ENCODE measurements at regions not wholly inside any gene's neighbourhood (a gene's known extent, or its start where the extent isn't known, plus 50 kb on each side); places are given as distances from the start of the nearest gene placed in this dataset.

DNA sequence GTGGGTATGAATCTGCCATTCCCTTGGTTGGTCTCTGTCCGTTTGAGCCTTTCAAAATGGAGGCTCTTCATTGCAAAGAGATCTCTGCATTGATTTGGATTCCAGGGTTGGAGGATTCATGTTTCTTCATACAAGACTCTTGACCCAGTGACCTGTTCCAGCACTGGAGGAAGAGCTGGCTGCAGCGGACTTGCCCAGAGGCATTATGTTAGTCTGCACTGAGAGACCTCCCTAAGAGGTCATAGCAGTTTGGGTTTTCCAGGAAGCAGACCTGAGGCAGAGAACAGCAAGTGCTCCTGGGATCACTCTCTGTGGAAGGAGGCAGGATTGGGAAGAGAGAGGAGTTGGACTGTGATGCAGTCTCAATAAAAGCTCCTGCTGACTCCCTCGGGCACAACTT lies 57.7 kb upstream of the PTPRT start (continued):
- TF ChIP-seq, protein P1, sequence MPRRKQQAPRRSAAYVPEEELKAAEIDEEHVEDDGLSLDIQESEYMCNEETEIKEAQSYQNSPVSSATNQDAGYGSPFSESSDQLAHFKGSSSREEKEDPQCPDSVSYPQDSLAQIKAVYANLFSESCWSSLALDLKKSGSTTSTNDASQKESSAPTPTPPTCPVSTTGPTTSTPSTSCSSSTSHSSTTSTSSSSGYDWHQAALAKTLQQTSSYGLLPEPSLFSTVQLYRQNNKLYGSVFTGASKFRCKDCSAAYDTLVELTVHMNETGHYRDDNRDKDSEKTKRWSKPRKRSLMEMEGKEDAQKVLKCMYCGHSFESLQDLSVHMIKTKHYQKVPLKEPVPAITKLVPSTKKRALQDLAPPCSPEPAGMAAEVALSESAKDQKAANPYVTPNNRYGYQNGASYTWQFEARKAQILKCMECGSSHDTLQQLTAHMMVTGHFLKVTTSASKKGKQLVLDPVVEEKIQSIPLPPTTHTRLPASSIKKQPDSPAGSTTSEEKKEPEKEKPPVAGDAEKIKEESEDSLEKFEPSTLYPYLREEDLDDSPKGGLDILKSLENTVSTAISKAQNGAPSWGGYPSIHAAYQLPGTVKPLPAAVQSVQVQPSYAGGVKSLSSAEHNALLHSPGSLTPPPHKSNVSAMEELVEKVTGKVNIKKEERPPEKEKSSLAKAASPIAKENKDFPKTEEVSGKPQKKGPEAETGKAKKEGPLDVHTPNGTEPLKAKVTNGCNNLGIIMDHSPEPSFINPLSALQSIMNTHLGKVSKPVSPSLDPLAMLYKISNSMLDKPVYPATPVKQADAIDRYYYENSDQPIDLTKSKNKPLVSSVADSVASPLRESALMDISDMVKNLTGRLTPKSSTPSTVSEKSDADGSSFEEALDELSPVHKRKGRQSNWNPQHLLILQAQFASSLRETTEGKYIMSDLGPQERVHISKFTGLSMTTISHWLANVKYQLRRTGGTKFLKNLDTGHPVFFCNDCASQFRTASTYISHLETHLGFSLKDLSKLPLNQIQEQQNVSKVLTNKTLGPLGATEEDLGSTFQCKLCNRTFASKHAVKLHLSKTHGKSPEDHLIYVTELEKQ (CRISPR knock-in tag; IDR thresholded peaks at IDR 0.05), result no peak
- no peak for TF ChIP-seq STAG1 (CRISPR knock-in tag; IDR thresholded peaks at IDR 0.05; ENCODE audit: borderline replicate concordance)
- TF ChIP-seq KDM1A (IDR thresholded peaks at IDR 0.05), result no peak
- TF ChIP-seq RBM22 (IDR thresholded peaks at IDR 0.05; ENCODE audit: low read depth, low read length, poor library complexity, severe bottlenecking), result no peak

DNA sequence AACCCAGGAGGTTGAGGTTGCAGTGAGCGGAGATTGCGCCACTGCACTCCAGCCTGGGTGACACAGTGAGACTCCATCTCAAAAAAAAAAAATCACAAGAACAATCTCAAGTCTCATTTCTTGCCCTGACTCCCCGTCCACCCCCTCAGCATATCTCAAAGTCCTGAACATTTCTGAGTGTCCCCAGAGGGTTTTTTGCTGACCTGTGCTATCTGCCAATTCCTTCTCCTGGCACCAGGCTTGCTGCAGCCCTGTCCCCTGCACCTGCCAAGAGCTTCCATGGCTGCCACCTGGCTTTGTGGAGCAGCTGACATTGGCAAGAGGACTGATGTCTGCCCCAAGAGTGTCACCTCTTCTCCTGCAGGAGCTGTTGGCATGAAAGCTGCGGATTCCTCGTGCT lies 54.9 kb upstream of the PTPRT start:
- 0% methylated on average over 3 of the region's 5 CpGs for WGBS (ENCODE audit: insufficient coverage, low coverage, missing lambda C conversion rate)

More for the DNA sequence above, 54.9 kb upstream of the PTPRT start:
- no TSS peak for BruUV-seq (replicated peaks)
- H3K4me3 ChIP-seq, result no peak overlapping the region
- no peak for TF ChIP-seq SNRNP70 (optimal IDR thresholded peaks at IDR 0.05; ENCODE audit: low read depth, low read length)
- TF ChIP-seq, protein P2, sequence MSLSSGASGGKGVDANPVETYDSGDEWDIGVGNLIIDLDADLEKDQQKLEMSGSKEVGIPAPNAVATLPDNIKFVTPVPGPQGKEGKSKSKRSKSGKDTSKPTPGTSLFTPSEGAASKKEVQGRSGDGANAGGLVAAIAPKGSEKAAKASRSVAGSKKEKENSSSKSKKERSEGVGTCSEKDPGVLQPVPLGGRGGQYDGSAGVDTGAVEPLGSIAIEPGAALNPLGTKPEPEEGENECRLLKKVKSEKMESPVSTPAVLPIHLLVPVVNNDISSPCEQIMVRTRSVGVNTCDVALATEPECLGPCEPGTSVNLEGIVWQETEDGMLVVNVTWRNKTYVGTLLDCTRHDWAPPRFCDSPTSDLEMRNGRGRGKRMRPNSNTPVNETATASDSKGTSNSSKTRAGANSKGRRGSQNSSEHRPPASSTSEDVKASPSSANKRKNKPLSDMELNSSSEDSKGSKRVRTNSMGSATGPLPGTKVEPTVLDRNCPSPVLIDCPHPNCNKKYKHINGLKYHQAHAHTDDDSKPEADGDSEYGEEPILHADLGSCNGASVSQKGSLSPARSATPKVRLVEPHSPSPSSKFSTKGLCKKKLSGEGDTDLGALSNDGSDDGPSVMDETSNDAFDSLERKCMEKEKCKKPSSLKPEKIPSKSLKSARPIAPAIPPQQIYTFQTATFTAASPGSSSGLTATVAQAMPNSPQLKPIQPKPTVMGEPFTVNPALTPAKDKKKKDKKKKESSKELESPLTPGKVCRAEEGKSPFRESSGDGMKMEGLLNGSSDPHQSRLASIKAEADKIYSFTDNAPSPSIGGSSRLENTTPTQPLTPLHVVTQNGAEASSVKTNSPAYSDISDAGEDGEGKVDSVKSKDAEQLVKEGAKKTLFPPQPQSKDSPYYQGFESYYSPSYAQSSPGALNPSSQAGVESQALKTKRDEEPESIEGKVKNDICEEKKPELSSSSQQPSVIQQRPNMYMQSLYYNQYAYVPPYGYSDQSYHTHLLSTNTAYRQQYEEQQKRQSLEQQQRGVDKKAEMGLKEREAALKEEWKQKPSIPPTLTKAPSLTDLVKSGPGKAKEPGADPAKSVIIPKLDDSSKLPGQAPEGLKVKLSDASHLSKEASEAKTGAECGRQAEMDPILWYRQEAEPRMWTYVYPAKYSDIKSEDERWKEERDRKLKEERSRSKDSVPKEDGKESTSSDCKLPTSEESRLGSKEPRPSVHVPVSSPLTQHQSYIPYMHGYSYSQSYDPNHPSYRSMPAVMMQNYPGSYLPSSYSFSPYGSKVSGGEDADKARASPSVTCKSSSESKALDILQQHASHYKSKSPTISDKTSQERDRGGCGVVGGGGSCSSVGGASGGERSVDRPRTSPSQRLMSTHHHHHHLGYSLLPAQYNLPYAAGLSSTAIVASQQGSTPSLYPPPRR (CRISPR knock-in tag; IDR thresholded peaks at IDR 0.05; ENCODE audit: borderline replicate concordance), result no peak
- TF ChIP-seq DIDO1 (tag; IDR thresholded peaks at IDR 0.05; ENCODE audit: low read depth), result no peak
- no peak for TF ChIP-seq EHMT2 (IDR thresholded peaks at IDR 0.05)
- TF ChIP-seq POLR2A (conservative IDR thresholded peaks at IDR 0.05), result no peak
- POLR2A ChIA-PET, result no interaction called here
- CTCF ChIA-PET (ENCODE audit: low intra/inter-chr PET ratio), result no interaction called here
- H3K36me3 ChIP-seq (ENCODE audit: control insufficient read depth, insufficient read depth, low read length), result no peaks in the 10 kb centered on the region
- intact Hi-C loops (cut with micrococcal nuclease), result no loop called here
- H3K4me1 ChIP-seq (replicated peaks in 1 of 2; ENCODE audit: control insufficient read depth in 2 of 2, insufficient read depth in 2 of 2, low read length in 2 of 2), result no peaks in the 10 kb centered on the region
- H2AFZ ChIP-seq (ENCODE audit: low read depth, low read length), result no peak overlapping the region
- no peaks in the 10 kb centered on the region for H3K9me3 ChIP-seq (replicated peaks; ENCODE audit: control insufficient read depth, insufficient read depth, low read depth, low read length)
- H3K27me3 ChIP-seq (ENCODE audit: control insufficient read depth in 2 of 2, insufficient read depth in 2 of 2, low read length in 2 of 2), result no peaks in the 10 kb centered on the region; a peak in 1 of 5 replicates
- no peaks in the 10 kb centered on the region for H4K20me1 ChIP-seq (replicated peaks; ENCODE audit: control insufficient read depth, insufficient read depth, low read length)
- FAIRE-seq (no peak), DNase-seq (ENCODE audit: extremely low read depth in 1 of 4, low spot score in 3 of 4) (no peak), ATAC-seq (no peak)
- no peak overlapping the region for H3K4me2 ChIP-seq (ENCODE audit: insufficient read depth, low read length)
- no peaks in the 10 kb centered on the region for H3K9me1 ChIP-seq (ENCODE audit: control insufficient read depth, insufficient read depth, low read length)
- H3K79me2 ChIP-seq (ENCODE audit: control insufficient read depth, insufficient read depth, low read length), result no peaks in the 10 kb centered on the region
- in situ Hi-C loops (cut with MboI), result no loop called here
- H3K27ac ChIP-seq (ENCODE audit: extremely low read depth, low read depth, low read length), result no peak overlapping the region
- H3K9ac ChIP-seq (ENCODE audit: insufficient read depth in 1 of 2, low read depth in 2 of 2, low read length in 2 of 2), result no peak overlapping the region
